NCI-H2081 (cell line): ENCODE measurements at regions not wholly inside any gene's neighbourhood (a gene's known extent, or its start where the extent isn't known, plus 50 kb on each side); places are given as distances from the start of the nearest gene placed in this dataset.

Experiments used
- DNase-seq, 2 experiments: peaks; one replicate each; lab custom pipeline; 2025; lab: John Stamatoyannopoulos, UW

GRCh38 chr1:23639460-23640095 lies 52.0 kb upstream of the RPL11 start:
- DNase-seq: peak in 1 of 2 experiments; percentile 56

- DNase-seq: peak in 1 of 2 experiments; percentile 30
Measured at GRCh38 chr1:23638786-23639241, 52.8 kb upstream of the RPL11 start.

GRCh38 chr1:23638188-23638619 lies 53.4 kb upstream of the RPL11 start:
- DNase-seq: no peak

GRCh38 chr1:23636009-23636408 lies 55.6 kb upstream of the RPL11 start:
- no peak for DNase-seq

GRCh38 chr1:23634840-23635651 lies 56.6 kb upstream of the RPL11 start:
- DNase-seq: peak; percentile 69 to 76

- DNase-seq: no peak
Measured at GRCh38 chr1:23634518-23634839, 57.1 kb upstream of the RPL11 start.

- DNase-seq: no peak
Measured at GRCh38 chr1:23632479-23633160, 59.0 kb upstream of the RPL11 start.

GRCh38 chr1:23629708-23630290 lies 61.8 kb upstream of the RPL11 start:
- DNase-seq: no peak

GRCh38 chr1:23628951-23629387 lies 62.6 kb upstream of the RPL11 start:
- no peak for DNase-seq

GRCh38 chr1:23627069-23627735 lies 64.4 kb upstream of the RPL11 start:
- no peak for DNase-seq

GRCh38 chr1:23625929-23626535 lies 65.6 kb upstream of the RPL11 start:
- no peak for DNase-seq

GRCh38 chr1:23625459-23625858 lies 66.1 kb upstream of the RPL11 start:
- no peak for DNase-seq

- DNase-seq: no peak
Measured at GRCh38 chr1:23624440-23624839, 65.1 kb upstream of the ID3 start.

- no peak for DNase-seq
Measured at GRCh38 chr1:23622284-23622683, 63.0 kb upstream of the ID3 start.

- no peak for DNase-seq
Measured at GRCh38 chr1:23620605-23621004, 61.3 kb upstream of the ID3 start.

GRCh38 chr1:23619299-23620188 lies 60.2 kb upstream of the ID3 start:
- peak; percentile 91 to 97 for DNase-seq

GRCh38 chr1:23618586-23619083 lies 59.3 kb upstream of the ID3 start:
- no peak for DNase-seq

GRCh38 chr1:23617084-23617521 lies 57.8 kb upstream of the ID3 start:
- no peak for DNase-seq

- DNase-seq: peak in 1 of 2 experiments; percentile 35
Measured at GRCh38 chr1:23616292-23616824, 57.1 kb upstream of the ID3 start.

GRCh38 chr1:23615852-23616251 lies 56.6 kb upstream of the ID3 start:
- DNase-seq: no peak
